Ramos (cell line): ENCODE measurements at regions not wholly inside any gene's neighbourhood (a gene's known extent, or its start where the extent isn't known, plus 50 kb on each side); places are given as distances from the start of the nearest gene placed in this dataset.
"Not testable (repeated sequence)": the region's sequence is repeated elsewhere in the genome, so short reads cannot be mapped to it uniquely, and the experiment has no call there.

Experiments
- in situ Hi-C: fragments of 300-500 bp; cut with MboI; formaldehyde crosslinking; loops from one replicate; pipeline ENCODE4 v1.14.3; 2022; ENCODE audit warnings: low sequenced_read_pairs; ENCODE audit not compliant: unreplicated experiment

- in situ Hi-C loops, result no loop called here
Measured at GRCh38 chr11:37881741-37882140, 1283.7 kb upstream of the RAG2 start.

GRCh38 chr11:37861671-37862070 is 1263.6 kb upstream of the RAG2 start:
- in situ Hi-C loops, result no loop called here

- in situ Hi-C loops, result not testable (repeated sequence)
Measured at GRCh38 chr11:37858806-37859537, 1260.9 kb upstream of the RAG2 start.

GRCh38 chr11:37858398-37858797 is 1260.4 kb upstream of the RAG2 start:
- in situ Hi-C loops, result no loop called here

- in situ Hi-C loops, result no loop called here
Measured at GRCh38 chr11:37857726-37858125, 1259.7 kb upstream of the RAG2 start.

- in situ Hi-C loops, result no loop called here
Measured at GRCh38 chr11:37849706-37850105, 1251.7 kb upstream of the RAG2 start.

- in situ Hi-C loops, result no loop called here
Measured at GRCh38 chr11:37843603-37844002, 1245.6 kb upstream of the RAG2 start.

GRCh38 chr11:37841016-37841415 is 1243.0 kb upstream of the RAG2 start:
- in situ Hi-C loops, result no loop called here

- in situ Hi-C loops, result not testable (repeated sequence)
Measured at GRCh38 chr11:37840345-37840744, 1242.3 kb upstream of the RAG2 start.

- in situ Hi-C loops, result no loop called here
Measured at GRCh38 chr11:37830529-37830928, 1232.5 kb upstream of the RAG2 start.

- in situ Hi-C loops, result no loop called here
Measured at GRCh38 chr11:37817727-37818270, 1219.8 kb upstream of the RAG2 start.

- in situ Hi-C loops, result no loop called here
Measured at GRCh38 chr11:37812281-37812880, 1214.3 kb upstream of the RAG2 start.

GRCh38 chr11:37811349-37811748 is 1213.3 kb upstream of the RAG2 start:
- in situ Hi-C loops, result no loop called here

- in situ Hi-C loops, result no loop called here
Measured at GRCh38 chr11:37804666-37805065, 1206.6 kb upstream of the RAG2 start.

GRCh38 chr11:37788141-37788877 is 1190.3 kb upstream of the RAG2 start:
- in situ Hi-C loops, result no loop called here

- in situ Hi-C loops, result no loop called here
Measured at GRCh38 chr11:37786214-37786755, 1188.2 kb upstream of the RAG2 start.

- in situ Hi-C loops, result no loop called here
Measured at GRCh38 chr11:37774441-37774840, 1176.4 kb upstream of the RAG2 start.

GRCh38 chr11:37770145-37770544 is 1172.1 kb upstream of the RAG2 start:
- in situ Hi-C loops, result no loop called here

- in situ Hi-C loops, result no loop called here
Measured at GRCh38 chr11:37762079-37762478, 1164.0 kb upstream of the RAG2 start.

GRCh38 chr11:37755521-37755920 is 1157.5 kb upstream of the RAG2 start:
- in situ Hi-C loops, result no loop called here

GRCh38 chr11:37748641-37749040 is 1150.6 kb upstream of the RAG2 start:
- in situ Hi-C loops, result no loop called here
